ENCODE measurements at regions not wholly inside any gene's neighbourhood (a gene's known extent, or its start where the extent isn't known, plus 50 kb on each side); places are given as distances from the start of the nearest gene placed in this dataset.

DNA sequence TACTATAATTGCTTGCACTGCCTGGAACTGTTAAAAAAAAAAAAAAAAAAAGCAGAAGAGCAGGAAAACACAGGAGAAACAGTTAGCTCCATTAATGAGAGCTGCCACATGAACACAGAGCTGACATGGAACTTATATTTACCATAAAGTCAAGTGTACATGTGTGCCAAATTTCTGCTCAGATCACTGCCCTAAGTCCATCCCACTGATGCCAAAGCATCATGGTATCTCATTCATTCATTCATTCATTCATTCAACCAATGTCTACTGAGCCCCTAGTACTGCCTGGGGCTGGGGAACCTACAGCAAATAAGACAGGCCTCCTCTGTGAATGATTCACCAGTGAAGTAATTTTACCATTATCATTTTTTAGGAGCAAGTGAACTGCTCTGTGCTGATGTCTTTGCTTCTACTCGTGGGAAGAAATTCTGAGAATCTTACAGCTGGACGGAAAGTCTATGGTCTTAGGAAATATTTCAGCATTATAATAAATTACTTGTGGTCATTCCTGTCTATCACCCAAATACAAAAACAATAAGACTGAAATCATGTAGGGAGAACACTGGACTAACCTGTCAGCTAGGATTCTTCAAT lies 58.8 kb upstream of the ABLIM1 start:
- no peaks in the 10 kb centered on the region for H3K27me3 ChIP-seq (replicated peaks in 1 of 4; ENCODE audit: control insufficient read depth in 3 of 4, extremely low read depth in 1 of 4, insufficient read depth in 3 of 4, low read length in 3 of 4)
- no peak overlapping the region for H2AFZ ChIP-seq (ENCODE audit: low read length)
- H4K5ac ChIP-seq (ENCODE audit: insufficient read length, low read depth, low read length) = no peak overlapping the region
- H3K36me3 ChIP-seq (ENCODE audit: control insufficient read depth in 2 of 4, insufficient read depth in 4 of 4, low read length in 3 of 4) = no peaks in the 10 kb centered on the region
- ChIA-PET POLR2A (ENCODE audit: partially characterized antibody) (no interaction called here), CTCF (ENCODE audit: partially characterized antibody) (interaction anchor here (1.0 to 1.6 kb wide), 2 partner anchors 13 to 165 kb away, joined by 3 to 7 read pairs; no protein-coding TSS in a partner anchor)
- H3K27ac ChIP-seq (ENCODE audit: low read depth, low read length) = no peak overlapping the region
- no peaks in the 10 kb centered on the region for H4K20me1 ChIP-seq (replicated peaks in 1 of 2; ENCODE audit: control insufficient read depth in 1 of 2, insufficient read depth in 2 of 2, low read length in 2 of 2)
- H3K18ac ChIP-seq (ENCODE audit: extremely low read depth, low read length) = no peak overlapping the region
- peaks cover 0 to 5% (median 3%) of the 10 kb centered on the region in 4 experiments; a peak in 2 of 7 replicates for H3K4me1 ChIP-seq (replicated peaks in 1 of 4; ENCODE audit: control insufficient read depth in 3 of 4, insufficient read depth in 4 of 4, low read length in 3 of 4)
- no peak overlapping the region for H3K4me3 ChIP-seq (ENCODE audit: extremely low read depth in 1 of 4, insufficient read depth in 2 of 4, low read depth in 3 of 4, low read length in 4 of 4)
- no peak overlapping the region for H2BK120ac ChIP-seq (replicated peaks; ENCODE audit: low read depth, low read length)
- H3K4ac ChIP-seq (replicated peaks; ENCODE audit: insufficient read length, low read depth, low read length) = no peak overlapping the region
- DNase-seq (ENCODE audit: low read depth in 1 of 2, low spot score in 2 of 2) (no peak), FAIRE-seq (no peak)
- H3K4me2 ChIP-seq (ENCODE audit: insufficient read depth in 1 of 2, low read depth in 2 of 2, low read length in 2 of 2) = no peak overlapping the region
- H2BK12ac ChIP-seq (ENCODE audit: low read depth, low read length) = no peak overlapping the region
- no peak overlapping the region for H4K8ac ChIP-seq (ENCODE audit: extremely low read depth, insufficient read depth, low read length)
- no peak overlapping the region for H4K91ac ChIP-seq (replicated peaks; ENCODE audit: insufficient read length, low read length)
- H3K9me3 ChIP-seq (ENCODE audit: insufficient read depth in 2 of 2, low read depth in 1 of 2, low read length in 1 of 2) = no peaks in the 10 kb centered on the region
- H3K9ac ChIP-seq (replicated peaks in 1 of 4; ENCODE audit: extremely low read depth in 1 of 4, low read depth in 3 of 4, low read length in 3 of 4) = no peak overlapping the region
- H2AK5ac ChIP-seq (ENCODE audit: low read depth, low read length) = no peak overlapping the region
- H2BK20ac ChIP-seq (ENCODE audit: low read length) = no peak overlapping the region
- no peak overlapping the region for H3K23ac ChIP-seq (ENCODE audit: insufficient read length)
- no peak overlapping the region for H3K14ac ChIP-seq (ENCODE audit: insufficient read length)
- 76% methylated on average over 2 of the region's 2 CpGs; no CpG with 5 or more reads in 1 of the 2 experiments for WGBS, 2 experiments (ENCODE audit: extremely low coverage in 1 of 2, insufficient coverage in 1 of 2, insufficient read length in 1 of 2, insufficient replicate concordance in 2 of 2, low coverage in 1 of 2, low lambda C conversion rate in 2 of 2, missing lambda C conversion rate in 1 of 2)
- no peak for TF ChIP-seq CBX8 (IDR thresholded peaks at IDR 0.05; ENCODE audit: borderline replicate concordance, low read depth, low read length)
- TF ChIP-seq POU5F1 (IDR thresholded peaks at IDR 0.05; ENCODE audit: low read depth, low read length) = no peak
- no peak for TF ChIP-seq KDM4A (IDR thresholded peaks at IDR 0.05; ENCODE audit: low read depth, low read length, severe bottlenecking)
- no peak for TF ChIP-seq MAFK (IDR thresholded peaks at IDR 0.05; ENCODE audit: low read depth, low read length)
- no peak for TF ChIP-seq MAX (IDR thresholded peaks at IDR 0.05)
- H3K23me2 ChIP-seq (ENCODE audit: low read depth, low read length) = no peaks in the 10 kb centered on the region
- no peaks in the 10 kb centered on the region for H3K79me2 ChIP-seq (ENCODE audit: control insufficient read depth in 1 of 2, insufficient read depth in 2 of 2, low read length in 2 of 2)
- no peaks in the 10 kb centered on the region for H3K79me1 ChIP-seq (ENCODE audit: low read depth, low read length)
- H3K56ac ChIP-seq (replicated peaks; ENCODE audit: insufficient read length, low read depth, low read length) = no peak overlapping the region
- H2BK5ac ChIP-seq (ENCODE audit: low read depth, low read length) = no peak overlapping the region
- H2BK15ac ChIP-seq (ENCODE audit: low read length) = no peak overlapping the region
